CD1c-positive myeloid dendritic cell (primary cell): ENCODE measurements at regions not wholly inside any gene's neighbourhood (a gene's known extent, or its start where the extent isn't known, plus 50 kb on each side); places are given as distances from the start of the nearest gene placed in this dataset.
"Not testable (repeated sequence)": the region's sequence is repeated elsewhere in the genome, so short reads cannot be mapped to it uniquely, and the experiment has no call there.

Experiments used
- DNase-seq: peaks from one replicate; pipeline ENCODE4 v3.0.0-alpha.2; 2016; ENCODE audit errors: extremely low spot score

DNA sequence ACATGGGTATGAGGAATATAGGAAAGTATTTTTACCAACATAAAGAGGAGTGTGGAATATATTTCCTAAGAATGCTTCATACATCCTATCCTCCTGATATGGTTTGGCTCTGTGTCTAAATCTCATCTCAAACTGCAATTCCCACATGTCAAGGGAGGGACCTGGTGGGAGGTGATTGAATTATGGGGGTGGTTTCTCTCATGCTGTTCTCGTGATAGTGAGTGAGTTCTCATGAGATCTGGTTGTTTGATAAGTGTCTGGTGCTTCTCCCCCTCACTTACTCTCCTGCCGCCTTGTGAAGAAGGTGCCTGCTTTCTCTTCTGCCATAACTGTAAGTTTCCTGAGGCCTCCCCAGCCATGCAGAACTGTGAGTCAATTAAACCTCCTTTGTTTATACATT is 62.2 kb upstream of the CYRIA start:
- not testable (repeated sequence) for DNase-seq

DNA sequence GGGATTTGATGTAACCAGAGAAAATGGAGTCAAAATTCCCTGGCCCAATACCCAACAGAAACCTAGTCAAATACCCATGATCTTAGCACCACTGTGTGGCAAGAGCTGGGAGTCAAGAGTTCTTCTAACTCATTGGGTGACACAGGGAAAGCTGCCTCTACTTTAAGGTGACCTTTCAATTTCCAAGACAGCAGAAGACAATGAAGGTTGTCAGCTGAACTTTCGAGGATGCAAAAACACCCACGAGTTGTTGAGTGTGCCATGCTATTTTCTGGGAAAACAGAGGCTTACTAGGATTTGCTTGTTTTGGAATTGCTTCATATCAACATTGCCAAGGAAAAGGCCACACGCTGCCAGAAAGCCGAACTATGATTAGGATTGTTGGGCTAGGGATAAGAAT is 61.6 kb upstream of the CYRIA start:
- DNase-seq: no peak

DNA sequence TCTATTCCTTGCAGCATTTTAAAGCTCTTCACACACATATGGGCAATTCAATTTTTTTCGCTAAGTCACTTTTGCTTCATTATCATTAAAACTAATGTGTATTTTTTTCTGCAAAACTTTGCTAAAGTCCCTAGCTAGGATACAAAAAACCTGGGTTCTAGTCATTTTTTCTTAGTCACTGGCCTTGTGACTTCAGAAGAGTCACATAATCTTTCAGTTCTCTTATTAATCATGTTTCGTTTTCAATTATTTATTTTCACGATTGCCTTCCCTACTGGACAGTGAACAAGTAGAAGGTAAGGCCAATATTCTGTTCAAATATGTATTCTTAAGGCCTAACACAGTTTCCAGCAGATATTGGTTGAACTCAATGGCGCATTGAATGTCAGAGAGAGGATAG is 60.9 kb upstream of the CYRIA start:
- peak; percentile 20 for DNase-seq

DNA sequence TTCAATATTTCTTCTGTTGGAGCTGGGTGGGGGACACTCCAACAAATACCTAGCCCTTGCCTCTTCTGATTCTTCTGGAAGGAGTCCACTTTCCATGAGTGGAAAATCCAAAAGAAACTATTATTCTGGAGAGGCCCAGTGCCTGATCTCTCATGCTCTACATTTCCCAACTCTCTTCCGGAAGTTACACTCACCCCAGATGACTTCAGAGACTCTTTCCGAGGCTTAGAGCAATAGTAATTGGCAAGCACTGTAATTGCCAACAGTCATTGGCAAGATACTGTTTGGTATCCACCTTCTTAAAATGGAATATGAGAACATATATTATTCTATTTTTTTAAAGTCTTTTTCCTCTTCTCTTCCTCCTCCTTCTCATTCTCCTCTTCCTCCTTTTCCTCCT is 60.5 kb upstream of the CYRIA start:
- DNase-seq: no peak

DNA sequence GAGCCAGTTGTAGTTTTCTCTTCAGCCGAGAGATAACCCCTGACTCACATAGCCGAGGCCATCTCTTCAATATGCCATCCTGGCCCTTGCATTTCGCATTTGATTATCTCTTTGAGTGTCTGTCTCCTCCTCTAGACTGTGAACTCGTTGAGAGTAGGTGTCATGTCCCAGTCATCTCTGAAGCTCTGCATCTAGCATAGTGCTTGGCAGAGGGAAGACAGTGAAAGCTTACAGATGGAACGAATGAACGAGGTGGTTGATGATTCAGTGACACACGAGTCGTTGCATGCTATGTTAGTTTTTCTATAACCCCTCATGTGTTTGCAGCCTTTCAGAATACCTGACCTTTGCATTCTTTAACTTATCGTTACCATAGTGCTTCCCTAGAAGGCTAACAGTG is 59.9 kb upstream of the CYRIA start:
- DNase-seq: no peak

DNA sequence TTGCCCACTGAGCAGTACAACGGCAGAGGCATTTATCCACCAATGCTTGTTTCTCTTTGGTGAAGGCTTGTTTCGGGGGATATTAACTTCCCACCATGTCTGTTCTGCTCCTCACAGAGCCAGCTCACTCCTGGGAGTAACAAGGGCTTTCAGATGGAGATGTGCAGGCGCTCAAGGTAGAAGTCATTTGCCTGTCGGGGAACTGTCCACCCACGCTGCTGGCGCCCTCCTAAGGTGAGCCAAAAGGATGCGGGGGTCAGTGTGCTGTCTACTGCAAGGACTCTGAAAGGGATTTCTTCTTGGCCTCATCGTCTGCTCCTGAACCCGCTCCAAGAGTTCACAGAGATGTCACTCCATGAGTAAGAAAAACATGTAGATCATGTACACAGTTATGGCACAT is 57.0 kb upstream of the CYRIA start:
- no peak for DNase-seq

DNA sequence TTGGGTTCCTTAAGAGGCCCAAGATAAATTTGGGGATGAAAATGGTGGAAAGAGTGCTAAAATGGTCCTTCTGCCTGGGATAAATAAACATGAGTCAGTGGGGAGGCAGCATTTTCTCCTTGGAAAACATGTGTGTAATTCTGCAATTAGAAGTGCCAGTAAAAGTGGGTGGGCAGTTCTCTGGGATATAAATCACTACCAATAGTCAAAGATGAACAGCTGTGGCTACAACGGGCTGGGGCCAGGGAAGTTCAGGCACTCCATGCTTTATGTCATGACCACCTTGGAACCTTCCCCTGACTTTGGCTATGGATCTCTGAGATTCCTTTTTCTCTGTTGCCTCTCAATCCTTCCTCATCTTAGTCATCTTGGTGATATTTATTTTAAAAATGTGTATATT is 56.5 kb upstream of the CYRIA start:
- no peak for DNase-seq

DNA sequence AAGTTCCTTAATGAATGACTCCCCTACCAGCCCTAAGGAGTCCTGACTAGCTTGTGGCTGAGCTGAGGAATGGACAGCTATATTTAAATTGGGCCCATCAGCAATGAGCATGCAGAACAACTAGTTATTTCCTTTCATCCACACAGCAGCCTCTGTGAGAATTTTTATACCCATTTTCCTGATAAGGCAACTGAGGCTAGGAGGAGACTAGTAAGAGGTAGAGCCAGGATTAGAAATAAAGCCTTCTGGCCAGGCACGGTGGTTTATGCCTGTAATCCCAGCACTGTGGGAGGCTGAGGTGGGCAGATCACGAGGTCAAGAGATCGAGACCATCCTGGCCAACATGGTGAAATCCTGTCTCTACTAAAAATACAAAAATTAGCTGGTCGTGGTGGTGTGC is 55.9 kb upstream of the CYRIA start:
- DNase-seq: not testable (repeated sequence)

DNA sequence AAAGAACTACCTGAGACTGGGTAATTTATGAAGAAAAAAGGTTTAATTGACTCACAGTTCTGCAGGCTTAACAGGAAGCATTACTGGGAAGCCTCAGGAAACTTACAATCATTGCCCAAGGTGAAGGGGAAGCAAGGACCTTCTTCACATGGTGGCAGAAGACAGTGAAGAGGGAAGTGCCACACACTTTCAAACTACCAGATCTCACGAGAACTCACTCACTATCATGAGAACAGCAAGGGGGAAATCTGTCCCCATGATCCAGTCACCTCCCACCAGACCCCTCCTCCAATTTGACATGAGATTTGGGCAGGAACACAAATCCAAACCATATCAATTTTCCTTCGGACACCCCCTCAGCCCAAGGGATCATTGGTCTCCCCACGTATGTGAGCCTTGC is 55.1 kb upstream of the CYRIA start:
- peak; percentile 18 for DNase-seq

DNA sequence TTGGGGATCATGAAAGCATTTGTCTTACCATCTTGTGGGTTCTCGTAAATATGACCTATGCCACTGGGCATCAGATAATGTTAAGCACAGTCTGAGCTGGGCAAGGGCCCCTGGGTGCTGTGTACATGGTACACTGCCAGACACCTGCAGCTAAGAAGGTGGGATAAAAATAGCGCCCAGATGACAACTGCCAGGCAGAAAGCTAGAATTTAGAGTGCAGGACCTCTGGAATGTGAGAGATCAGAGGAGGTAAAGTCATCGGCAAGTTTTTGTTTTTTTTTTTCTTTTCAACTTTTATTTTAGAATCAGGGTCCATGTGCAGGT is 53.8 kb upstream of the CYRIA start:
- DNase-seq: no peak

DNA sequence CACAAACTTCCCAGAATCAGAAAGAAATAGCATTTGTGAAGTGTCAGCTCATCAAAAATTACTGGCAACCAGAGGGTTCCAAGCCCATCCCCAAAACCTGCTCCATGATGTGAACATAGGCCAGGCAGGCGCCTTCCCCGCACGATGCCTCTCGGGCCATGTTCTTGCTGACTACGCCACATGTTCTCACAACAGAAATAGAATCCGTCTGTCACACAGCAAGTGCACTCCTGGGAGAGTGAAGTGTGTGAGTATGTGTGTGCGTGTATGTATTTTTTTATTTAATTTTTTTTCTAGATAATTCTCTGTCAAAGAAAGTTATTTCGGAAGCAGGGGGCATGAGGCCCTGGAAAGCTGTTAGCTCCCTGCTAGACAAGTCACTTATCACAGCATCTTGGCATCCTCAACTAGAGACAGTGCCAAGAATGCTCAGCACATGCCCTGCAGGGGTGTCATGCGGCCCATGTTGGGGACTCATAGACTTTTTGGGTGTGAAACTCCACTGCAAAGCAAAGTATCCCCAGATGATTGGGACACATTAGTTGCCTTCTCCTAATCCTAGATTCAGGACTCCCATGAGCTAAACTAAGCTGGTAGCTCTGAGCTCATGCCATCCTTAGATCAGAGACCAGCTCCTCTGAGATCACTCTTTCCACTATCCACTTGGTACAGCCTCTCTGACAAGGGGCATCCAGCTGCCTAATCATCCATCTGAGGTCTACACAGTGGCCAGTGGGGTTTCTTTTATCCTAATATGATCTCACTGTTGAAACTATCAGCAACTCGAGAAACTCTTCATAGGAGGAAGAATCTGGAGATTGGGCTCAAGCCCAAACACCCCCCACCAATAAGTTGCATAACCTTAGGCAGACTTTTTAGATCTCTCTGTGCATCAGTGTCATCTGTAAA is 53.2 kb upstream of the CYRIA start:
- DNase-seq: no peak

DNA sequence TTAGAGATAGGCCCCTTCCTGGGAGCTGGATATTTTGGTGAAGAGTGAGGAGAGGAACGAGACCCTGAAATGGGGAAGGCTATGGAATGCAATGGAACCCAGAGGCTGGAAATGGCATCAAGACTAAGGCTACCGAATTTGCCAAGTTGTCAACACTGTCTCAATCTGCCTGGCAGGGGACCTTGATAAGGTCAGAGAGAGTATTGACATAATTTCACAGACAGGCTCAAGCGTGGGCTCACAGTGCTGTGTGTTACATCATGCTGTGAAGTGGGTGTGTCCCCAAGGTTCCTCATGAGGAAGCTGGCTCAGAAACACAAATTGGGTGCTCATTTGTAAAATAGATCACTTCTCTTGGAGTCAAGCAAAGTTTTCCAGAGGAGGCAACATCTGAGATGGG is 51.8 kb upstream of the CYRIA start:
- DNase-seq: peak; percentile 90

DNA sequence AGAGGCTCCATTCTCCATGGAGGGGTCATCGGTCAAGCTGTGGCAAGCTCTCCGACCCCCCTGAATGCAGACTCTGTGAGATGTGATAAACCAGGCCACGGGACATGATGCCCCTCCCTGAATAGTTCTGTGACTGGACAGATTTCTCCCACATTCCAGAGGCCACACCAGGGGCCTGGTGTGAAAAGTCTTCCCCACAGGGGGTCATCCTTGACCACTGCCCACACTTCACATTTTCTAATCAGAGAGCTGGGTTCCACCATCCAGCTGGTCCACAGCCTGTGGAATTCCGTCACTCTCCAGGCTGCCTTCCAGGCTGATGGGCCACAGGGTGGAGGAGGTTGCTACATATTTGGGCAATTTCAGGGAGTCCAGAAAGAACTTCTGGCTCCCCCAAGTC is 51.3 kb upstream of the CYRIA start:
- no peak for DNase-seq

DNA sequence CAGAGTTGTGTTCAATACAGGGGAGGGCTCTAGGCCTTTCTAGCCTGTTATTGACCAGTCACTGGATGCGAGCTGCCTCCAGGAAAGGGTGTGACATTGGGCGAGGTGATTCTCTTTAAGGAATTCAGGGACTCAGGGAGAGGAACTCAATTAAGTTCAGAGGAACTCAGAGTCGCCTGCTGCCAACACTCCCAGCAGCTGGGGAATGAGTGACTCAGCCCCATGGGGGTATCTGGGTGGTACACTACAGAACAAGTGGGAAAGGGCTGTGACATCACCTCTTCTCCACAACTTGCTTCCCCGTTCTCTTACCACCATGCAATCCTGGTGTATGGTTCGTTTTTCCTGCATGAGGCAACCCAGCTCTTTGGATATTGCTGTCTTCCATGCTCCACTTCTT is 50.4 kb upstream of the CYRIA start:
- DNase-seq: peak; percentile 84
